Thyroid gland (tissue), 4 donors: ENCODE measurements at regions not wholly inside any gene's neighbourhood (a gene's known extent, or its start where the extent isn't known, plus 50 kb on each side); places are given as distances from the start of the nearest gene placed in this dataset.

Source experiments
- POLR2A ChIP-seq, 2 donors: fragments of 450-650 bp; IDR thresholded peaks; one replicate each; pipeline ENCODE4 v1.6.1; 2017; ENCODE audit warnings: antibody characterized with exemption in 2 of 2, mild to moderate bottlenecking in 2 of 2, moderate library complexity in 1 of 2
- TF ChIP-seq, protein P1 (sequence below), 6 experiments: fragments of 200-600 bp in 3 of 6; fragments of 450-650 bp in 3 of 6; sonication (generic) in 3 of 6; IDR thresholded peaks; one replicate each; pipeline ENCODE4 v1.5.1; 2016 to 2019; ENCODE audit warnings: antibody characterized with exemption in 6 of 6, mild to moderate bottlenecking in 2 of 6, inconsistent platforms in 1 of 6, moderate library complexity in 1 of 6

DNA sequence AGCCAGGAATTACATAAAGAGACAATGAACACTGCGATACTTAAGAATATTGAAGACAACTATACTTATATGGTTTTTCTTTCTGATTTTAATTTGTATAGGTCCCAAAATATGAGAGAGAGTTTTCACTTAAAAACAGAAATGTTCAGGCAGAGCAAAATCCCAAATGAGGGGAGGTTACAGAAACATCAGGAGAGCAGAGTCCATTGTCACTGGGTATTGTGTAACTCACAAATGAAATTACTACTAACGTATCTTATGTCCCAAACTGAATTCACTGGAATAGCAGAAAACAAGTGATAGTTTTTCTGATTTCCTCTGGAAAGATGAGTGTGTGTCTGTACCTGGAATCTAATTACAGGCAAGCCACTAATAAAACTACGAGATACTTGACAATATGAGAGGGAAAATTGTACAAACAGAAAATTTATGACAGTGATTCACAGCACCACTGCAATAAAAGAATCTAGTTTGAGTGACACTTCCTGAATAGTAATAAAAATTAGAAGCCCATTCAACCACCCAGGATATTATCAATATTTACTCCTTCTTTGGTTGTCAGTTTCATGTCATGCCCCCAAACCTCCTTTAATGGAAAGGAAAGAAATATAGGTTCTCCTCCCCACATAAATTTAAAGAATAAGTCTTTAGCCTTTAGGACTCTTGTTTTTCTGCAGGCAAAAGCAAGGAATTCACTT is 522.6 kb downstream of the ADGRL2 start:
- no peak for TF ChIP-seq POLR2A (IDR thresholded peaks at IDR 0.05)
- TF ChIP-seq, protein P1, sequence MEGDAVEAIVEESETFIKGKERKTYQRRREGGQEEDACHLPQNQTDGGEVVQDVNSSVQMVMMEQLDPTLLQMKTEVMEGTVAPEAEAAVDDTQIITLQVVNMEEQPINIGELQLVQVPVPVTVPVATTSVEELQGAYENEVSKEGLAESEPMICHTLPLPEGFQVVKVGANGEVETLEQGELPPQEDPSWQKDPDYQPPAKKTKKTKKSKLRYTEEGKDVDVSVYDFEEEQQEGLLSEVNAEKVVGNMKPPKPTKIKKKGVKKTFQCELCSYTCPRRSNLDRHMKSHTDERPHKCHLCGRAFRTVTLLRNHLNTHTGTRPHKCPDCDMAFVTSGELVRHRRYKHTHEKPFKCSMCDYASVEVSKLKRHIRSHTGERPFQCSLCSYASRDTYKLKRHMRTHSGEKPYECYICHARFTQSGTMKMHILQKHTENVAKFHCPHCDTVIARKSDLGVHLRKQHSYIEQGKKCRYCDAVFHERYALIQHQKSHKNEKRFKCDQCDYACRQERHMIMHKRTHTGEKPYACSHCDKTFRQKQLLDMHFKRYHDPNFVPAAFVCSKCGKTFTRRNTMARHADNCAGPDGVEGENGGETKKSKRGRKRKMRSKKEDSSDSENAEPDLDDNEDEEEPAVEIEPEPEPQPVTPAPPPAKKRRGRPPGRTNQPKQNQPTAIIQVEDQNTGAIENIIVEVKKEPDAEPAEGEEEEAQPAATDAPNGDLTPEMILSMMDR (IDR thresholded peaks at IDR 0.05): no peak
